Keratinocyte (primary cell): ENCODE measurements at regions not wholly inside any gene's neighbourhood (a gene's known extent, or its start where the extent isn't known, plus 50 kb on each side); places are given as distances from the start of the nearest gene placed in this dataset.

Source experiments
- DNase-seq: peaks from one replicate; pipeline ENCODE4 v3.0.0-alpha.2; 2011; ENCODE audit warnings: low read depth, missing footprints, low spot score
- FAIRE-seq: peaks from 2 replicates; lab custom pipeline; 2011; peaks lifted over from hg19 to GRCh38; lab: Jason Lieb, UNC
- H2AFZ ChIP-seq: 2 replicates; pipeline ENCODE4 v1.6.0; 2012; ENCODE audit warnings: low read length, control low read depth, inconsistent platforms; ENCODE audit not compliant: control insufficient read depth
- H3K27ac ChIP-seq: 2 replicates; pipeline ENCODE4 v1.5.1; 2011; ENCODE audit warnings: low read length; ENCODE audit not compliant: control insufficient read depth, insufficient read depth
- H3K27me3 ChIP-seq: 3 replicates; pipeline ENCODE4 v1.6.0; 2011; ENCODE audit warnings: low read length; ENCODE audit not compliant: control insufficient read depth, insufficient read depth; ENCODE audit errors: extremely low read depth
- H3K36me3 ChIP-seq, 2 experiments: 2 replicates in 1 of 2; 3 replicates in 1 of 2; pipeline ENCODE4 v1.5.1; 2011; ENCODE audit warnings: low read length in 2 of 2, mild to moderate bottlenecking in 1 of 2; ENCODE audit not compliant: control insufficient read depth in 2 of 2, insufficient read depth in 2 of 2; ENCODE audit errors: extremely low read depth in 1 of 2
- H3K4me1 ChIP-seq: 3 replicates; pipeline ENCODE4 v1.5.1; 2011; ENCODE audit warnings: low read length; ENCODE audit not compliant: control insufficient read depth, insufficient read depth; ENCODE audit errors: extremely low read depth
- H3K4me2 ChIP-seq: 3 replicates; pipeline ENCODE4 v1.6.0; 2011; ENCODE audit warnings: low read depth, low read length; ENCODE audit not compliant: control insufficient read depth, insufficient read depth; ENCODE audit errors: extremely low read depth
- H3K4me3 ChIP-seq, 3 experiments: fragments of 200-600 bp in 1 of 3; sonication (generic) in 1 of 3; 2 replicates in 2 of 3; 3 replicates in 1 of 3; pipeline ENCODE4 v1.5.1; 2011 to 2016; ENCODE audit warnings: low read length in 3 of 3, mild to moderate bottlenecking in 3 of 3, control low read depth in 2 of 3, inconsistent platforms in 1 of 3, low read depth in 1 of 3, mixed read lengths in 1 of 3, mixed run types in 1 of 3, moderate library complexity in 1 of 3; ENCODE audit not compliant: control insufficient read depth in 2 of 3, insufficient read depth in 2 of 3; ENCODE audit errors: extremely low read depth in 1 of 3
- H3K79me2 ChIP-seq: 2 replicates; pipeline ENCODE4 v1.6.0; 2012; ENCODE audit warnings: low read length; ENCODE audit not compliant: control insufficient read depth, insufficient read depth
- H3K9ac ChIP-seq: 3 replicates; pipeline ENCODE4 v1.6.0; 2011; ENCODE audit warnings: low read length; ENCODE audit not compliant: control insufficient read depth, insufficient read depth; ENCODE audit errors: extremely low read depth
- H3K9me1 ChIP-seq: 3 replicates; pipeline ENCODE4 v1.6.0; 2011; ENCODE audit warnings: low read length; ENCODE audit not compliant: control insufficient read depth, insufficient read depth; ENCODE audit errors: extremely low read depth
- H3K9me3 ChIP-seq: 2 replicates; pipeline ENCODE4 v1.5.1; 2012; ENCODE audit warnings: low read depth, low read length; ENCODE audit not compliant: control insufficient read depth
- H4K20me1 ChIP-seq: 3 replicates; pipeline ENCODE4 v1.6.0; 2011; ENCODE audit warnings: low read length; ENCODE audit not compliant: control insufficient read depth, insufficient read depth; ENCODE audit errors: extremely low read depth
- EZH2 ChIP-seq: IDR thresholded peaks from one replicate; pipeline ENCODE4 v1.6.1; 2012; ENCODE audit warnings: inconsistent platforms, mild to moderate bottlenecking, low read length, moderate library complexity
- dilution Hi-C: fragments of 300-500 bp; cut with MboI; formaldehyde crosslinking; loops from one replicate; pipeline ENCODE4 v1.7.0; 2020; ENCODE audit warnings: low sequenced_read_pairs; ENCODE audit not compliant: extremely low pct_ligation_motif_present
- TF ChIP-seq, protein P1 (sequence below), 3 experiments: IDR thresholded peaks in 1 of 3; conservative IDR thresholded peaks in 1 of 3; optimal IDR thresholded peaks in 1 of 3; 2 replicates in 2 of 3; 3 replicates in 1 of 3; pipeline versions ENCODE3 to v1.5.1; 2011; ENCODE audit warnings: low read length in 3 of 3, mild to moderate bottlenecking in 3 of 3, moderate library complexity in 2 of 3, control low read depth in 1 of 3, inconsistent platforms in 1 of 3; ENCODE audit not compliant: insufficient read depth in 2 of 3; ENCODE audit errors: extremely low read depth in 1 of 3

DNA sequence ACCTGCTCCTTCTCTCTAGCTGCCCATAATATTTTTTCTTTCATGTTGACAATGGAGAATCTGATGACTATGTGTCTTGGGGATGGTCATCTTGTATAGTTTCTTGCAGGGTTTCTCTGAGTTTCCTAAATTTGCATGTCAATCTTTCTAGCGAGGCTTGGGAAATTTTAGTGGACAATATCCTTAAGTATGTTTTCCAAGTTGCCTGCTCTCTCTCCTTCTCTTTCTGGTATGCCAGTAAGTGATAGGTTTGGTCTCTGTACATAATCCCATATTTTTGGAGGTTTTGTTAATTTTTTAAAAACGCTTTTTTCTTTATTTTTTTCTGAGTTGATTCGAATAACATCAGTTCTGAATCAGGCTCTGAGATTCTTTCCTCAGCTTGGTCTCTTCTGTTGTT lies 370.9 kb upstream of the LYPLAL1 start:
- H3K4me1 ChIP-seq: peaks cover 15% of the 10 kb centered on the region
- H2AFZ ChIP-seq: no peak overlapping the region
- dilution Hi-C loops: no loop called here
- H3K36me3 ChIP-seq: no peaks in the 10 kb centered on the region
- DNase-seq: no peak
- no peaks in the 10 kb centered on the region for H3K9me3 ChIP-seq
- H3K9me1 ChIP-seq: no peaks in the 10 kb centered on the region
- no peaks in the 10 kb centered on the region for H3K79me2 ChIP-seq
- no peaks in the 10 kb centered on the region for H3K27me3 ChIP-seq
- no peak for FAIRE-seq
- H3K4me3 ChIP-seq: no peak overlapping the region
- H4K20me1 ChIP-seq: no peaks in the 10 kb centered on the region
- no peak overlapping the region for H3K9ac ChIP-seq
- TF ChIP-seq, protein P1, sequence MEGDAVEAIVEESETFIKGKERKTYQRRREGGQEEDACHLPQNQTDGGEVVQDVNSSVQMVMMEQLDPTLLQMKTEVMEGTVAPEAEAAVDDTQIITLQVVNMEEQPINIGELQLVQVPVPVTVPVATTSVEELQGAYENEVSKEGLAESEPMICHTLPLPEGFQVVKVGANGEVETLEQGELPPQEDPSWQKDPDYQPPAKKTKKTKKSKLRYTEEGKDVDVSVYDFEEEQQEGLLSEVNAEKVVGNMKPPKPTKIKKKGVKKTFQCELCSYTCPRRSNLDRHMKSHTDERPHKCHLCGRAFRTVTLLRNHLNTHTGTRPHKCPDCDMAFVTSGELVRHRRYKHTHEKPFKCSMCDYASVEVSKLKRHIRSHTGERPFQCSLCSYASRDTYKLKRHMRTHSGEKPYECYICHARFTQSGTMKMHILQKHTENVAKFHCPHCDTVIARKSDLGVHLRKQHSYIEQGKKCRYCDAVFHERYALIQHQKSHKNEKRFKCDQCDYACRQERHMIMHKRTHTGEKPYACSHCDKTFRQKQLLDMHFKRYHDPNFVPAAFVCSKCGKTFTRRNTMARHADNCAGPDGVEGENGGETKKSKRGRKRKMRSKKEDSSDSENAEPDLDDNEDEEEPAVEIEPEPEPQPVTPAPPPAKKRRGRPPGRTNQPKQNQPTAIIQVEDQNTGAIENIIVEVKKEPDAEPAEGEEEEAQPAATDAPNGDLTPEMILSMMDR (optimal IDR thresholded peaks at IDR 0.05 in 1 of 3, IDR thresholded peaks at IDR 0.05 in 1 of 3, conservative IDR thresholded peaks at IDR 0.05 in 1 of 3; ENCODE audit: extremely low read depth in 1 of 3, insufficient read depth in 2 of 3, low read length in 3 of 3): no peak
- TF ChIP-seq EZH2: no peak
- no peak overlapping the region for H3K27ac ChIP-seq
- H3K4me2 ChIP-seq: no peak overlapping the region

GRCh38 chr1:218803351-218803997 lies 370.2 kb upstream of the LYPLAL1 start:
- FAIRE-seq: no peak
- Histone ChIP-seq H3K79me2 (no peaks in the 10 kb centered on the region), H4K20me1 (no peaks in the 10 kb centered on the region), H3K4me2 (no peak overlapping the region), H3K27ac (peak overlapping the region; percentile 60), H3K4me3 (no peak overlapping the region), H2AFZ (no peak overlapping the region), H3K27me3 (no peaks in the 10 kb centered on the region), H3K36me3 (no peaks in the 10 kb centered on the region), H3K4me1 (peaks cover 15% of the 10 kb centered on the region), H3K9me1 (no peaks in the 10 kb centered on the region), H3K9me3 (no peaks in the 10 kb centered on the region), H3K9ac (no peak overlapping the region)
- DNase-seq: no peak
- TF ChIP-seq, protein P1 (optimal IDR thresholded peaks at IDR 0.05 in 1 of 3, IDR thresholded peaks at IDR 0.05 in 1 of 3, conservative IDR thresholded peaks at IDR 0.05 in 1 of 3; ENCODE audit: extremely low read depth in 1 of 3, insufficient read depth in 2 of 3, low read length in 3 of 3): no peak
- TF ChIP-seq EZH2: no peak
- dilution Hi-C loops: no loop called here
